Uterus (tissue), 3 donors: ENCODE measurements at regions not wholly inside any gene's neighbourhood (a gene's known extent, or its start where the extent isn't known, plus 50 kb on each side); places are given as distances from the start of the nearest gene placed in this dataset.
A peak's percentile ranks its signal among the peaks of the same experiment; 100 is the strongest.

Experiments used
- DNase-seq, 2 donors: peaks; one replicate each; pipeline ENCODE4 v3.0.0-alpha.2; 2019 to 2020
- H3K27ac ChIP-seq, 2 donors: fragments of 200-600 bp; sonication (generic); 1 replicate in 1 of 2; 2 replicates in 1 of 2; pipeline ENCODE4 v1.5.1; 2016 to 2018
- H3K27me3 ChIP-seq, 2 donors: fragments of 200-600 bp; sonication (generic); one replicate each; pipeline ENCODE4 v1.5.1; 2018 to 2019; ENCODE audit warnings: control low read depth in 1 of 2
- H3K36me3 ChIP-seq, 2 donors: fragments of 200-600 bp; sonication (generic); one replicate each; pipeline ENCODE4 v1.5.1; 2019; ENCODE audit warnings: control low read depth in 1 of 2
- H3K4me1 ChIP-seq, 2 donors: fragments of 200-600 bp; sonication (generic); one replicate each; pipeline ENCODE4 v1.5.1; 2018 to 2019; ENCODE audit warnings: control low read depth in 1 of 2
- H3K4me3 ChIP-seq, 2 donors: fragments of 200-600 bp; sonication (generic); 1 replicate in 1 of 2; 2 replicates in 1 of 2; pipeline ENCODE4 v1.5.1; 2018 to 2019; ENCODE audit warnings: mild to moderate bottlenecking in 1 of 2
- H3K9me3 ChIP-seq, 2 donors: fragments of 200-600 bp; sonication (generic); one replicate each; pipeline ENCODE4 v1.5.1; 2019; ENCODE audit warnings: control low read depth in 1 of 2
- POLR2A ChIP-seq, 2 donors: fragments of 450-650 bp; IDR thresholded peaks; one replicate each; pipeline ENCODE4 v1.6.1; 2016; ENCODE audit warnings: antibody characterized with exemption in 2 of 2, mild to moderate bottlenecking in 1 of 2, moderate library complexity in 1 of 2
- intact Hi-C: fragments of 100-400 bp; cut with DNase I; formaldehyde crosslinking; loops from one replicate; pipeline ENCODE4 v1.15.1; 2023; ENCODE audit warnings: low total_unique reads
- TF ChIP-seq, protein P1 (sequence below), 4 experiments: fragments of 200-600 bp in 2 of 4; fragments of 450-650 bp in 2 of 4; sonication (generic) in 2 of 4; IDR thresholded peaks; one replicate each; pipeline ENCODE4 v1.5.1; 2016 to 2019; ENCODE audit warnings: antibody characterized with exemption in 4 of 4, mild to moderate bottlenecking in 2 of 4, moderate library complexity in 1 of 4
- donor health status: DM: yes; HTN: yes; CAD: no.

DNA sequence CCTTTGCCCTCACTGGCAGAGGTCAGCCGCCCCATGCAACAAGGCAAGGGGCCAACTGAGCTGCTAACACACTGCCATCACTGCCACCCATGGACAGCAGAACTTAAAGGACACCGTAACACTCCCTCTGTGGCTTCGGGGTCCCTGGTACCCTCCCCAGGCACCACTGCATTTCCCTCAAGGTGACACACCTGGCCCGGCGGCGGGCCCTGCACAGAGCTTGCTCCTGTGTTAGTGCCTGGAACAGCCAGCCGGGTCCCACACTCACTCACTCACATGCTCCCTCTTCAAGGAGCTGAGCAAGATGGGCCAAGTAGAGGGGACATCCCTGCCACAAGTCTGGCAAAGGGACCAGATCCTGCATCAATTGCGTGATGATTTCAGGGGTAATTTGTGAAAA is 126.5 kb upstream of the SOX4 start:
- TF ChIP-seq, protein P1, sequence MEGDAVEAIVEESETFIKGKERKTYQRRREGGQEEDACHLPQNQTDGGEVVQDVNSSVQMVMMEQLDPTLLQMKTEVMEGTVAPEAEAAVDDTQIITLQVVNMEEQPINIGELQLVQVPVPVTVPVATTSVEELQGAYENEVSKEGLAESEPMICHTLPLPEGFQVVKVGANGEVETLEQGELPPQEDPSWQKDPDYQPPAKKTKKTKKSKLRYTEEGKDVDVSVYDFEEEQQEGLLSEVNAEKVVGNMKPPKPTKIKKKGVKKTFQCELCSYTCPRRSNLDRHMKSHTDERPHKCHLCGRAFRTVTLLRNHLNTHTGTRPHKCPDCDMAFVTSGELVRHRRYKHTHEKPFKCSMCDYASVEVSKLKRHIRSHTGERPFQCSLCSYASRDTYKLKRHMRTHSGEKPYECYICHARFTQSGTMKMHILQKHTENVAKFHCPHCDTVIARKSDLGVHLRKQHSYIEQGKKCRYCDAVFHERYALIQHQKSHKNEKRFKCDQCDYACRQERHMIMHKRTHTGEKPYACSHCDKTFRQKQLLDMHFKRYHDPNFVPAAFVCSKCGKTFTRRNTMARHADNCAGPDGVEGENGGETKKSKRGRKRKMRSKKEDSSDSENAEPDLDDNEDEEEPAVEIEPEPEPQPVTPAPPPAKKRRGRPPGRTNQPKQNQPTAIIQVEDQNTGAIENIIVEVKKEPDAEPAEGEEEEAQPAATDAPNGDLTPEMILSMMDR (IDR thresholded peaks at IDR 0.05), result no peak
- TF ChIP-seq POLR2A (IDR thresholded peaks at IDR 0.05), result no peak
- Histone ChIP-seq H3K27ac (no peak overlapping the region), H3K9me3 (no peaks in the 10 kb centered on the region), H3K27me3 (no peaks in the 10 kb centered on the region), H3K36me3 (no peaks in the 10 kb centered on the region), H3K4me3 (no peak overlapping the region), H3K4me1 (no peaks in the 10 kb centered on the region)
- intact Hi-C loops, result no loop called here
- no peak for DNase-seq

DNA sequence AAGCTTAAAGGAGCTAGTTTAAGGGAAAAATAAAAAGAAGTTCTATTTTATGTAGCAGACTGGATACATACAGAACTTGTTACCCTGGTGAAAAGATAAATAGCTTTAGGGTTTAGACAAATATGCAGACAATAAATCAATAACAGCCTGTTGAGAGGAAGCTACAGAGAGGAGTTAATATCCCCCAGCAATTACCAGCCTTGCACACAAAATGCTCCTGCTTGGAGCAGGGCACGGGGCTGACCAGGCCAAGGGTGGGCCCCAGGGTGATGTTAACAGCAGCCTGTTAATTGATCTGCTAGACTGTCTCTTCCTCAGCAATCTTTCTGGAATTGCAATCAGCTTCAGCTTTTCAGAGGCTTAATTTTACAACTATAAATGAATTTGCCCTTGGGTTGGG is 125.1 kb upstream of the SOX4 start:
- Histone ChIP-seq H3K4me3 (no peak overlapping the region), H3K36me3 (no peaks in the 10 kb centered on the region), H3K9me3 (no peaks in the 10 kb centered on the region), H3K4me1 (no peaks in the 10 kb centered on the region), H3K27ac (no peak overlapping the region), H3K27me3 (no peaks in the 10 kb centered on the region)
- no peak for TF ChIP-seq POLR2A (IDR thresholded peaks at IDR 0.05)
- TF ChIP-seq, protein P1 (IDR thresholded peaks at IDR 0.05), result no peak
- no peak for DNase-seq
- intact Hi-C loops, result no loop called here

DNA sequence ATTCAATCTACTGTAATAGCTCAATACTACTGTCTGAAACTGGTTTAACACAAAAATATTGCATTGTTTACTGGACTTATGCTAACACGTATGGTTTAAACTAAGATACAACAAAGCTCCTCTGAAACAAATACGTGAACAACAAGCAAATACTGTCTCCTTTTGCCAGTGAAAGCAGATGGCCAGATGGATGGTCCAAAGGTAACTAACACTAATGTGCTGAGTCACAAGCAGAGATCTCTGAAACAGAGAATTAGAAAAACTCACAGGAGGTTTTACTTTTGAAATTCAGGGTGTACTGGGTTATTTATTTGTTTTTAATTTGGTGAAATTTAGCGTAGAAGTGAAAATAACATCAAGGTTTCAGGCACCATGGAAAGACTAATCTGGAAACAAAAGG is 124.3 kb upstream of the SOX4 start:
- H3K4me1 ChIP-seq, result no peaks in the 10 kb centered on the region
- H3K9me3 ChIP-seq, result no peaks in the 10 kb centered on the region
- H3K36me3 ChIP-seq, result no peaks in the 10 kb centered on the region
- no peak overlapping the region for H3K27ac ChIP-seq
- no peak overlapping the region for H3K4me3 ChIP-seq
- intact Hi-C loops, result no loop called here
- DNase-seq, result no peak
- TF ChIP-seq, protein P1 (IDR thresholded peaks at IDR 0.05), result no peak
- TF ChIP-seq POLR2A (IDR thresholded peaks at IDR 0.05), result no peak
- H3K27me3 ChIP-seq, result no peaks in the 10 kb centered on the region

DNA sequence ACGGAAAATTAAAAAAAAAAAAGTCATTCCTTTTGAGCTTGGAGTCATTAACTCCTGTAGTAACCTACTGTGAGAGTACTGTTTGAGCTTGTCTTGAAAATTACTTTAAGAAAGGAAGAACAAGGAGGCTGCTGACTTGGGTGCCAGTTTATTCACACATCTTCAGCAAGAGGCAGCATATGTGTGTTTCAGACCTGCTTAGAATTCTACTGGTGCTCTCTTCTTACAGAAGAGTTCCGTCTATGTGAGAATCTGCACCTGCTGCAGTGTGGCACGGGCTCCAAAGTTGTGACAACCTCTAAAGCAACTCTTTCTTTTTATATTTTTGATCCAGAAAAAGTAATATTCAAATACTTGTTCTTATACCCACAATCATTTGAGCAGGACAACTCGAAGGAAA is 117.4 kb upstream of the SOX4 start:
- Histone ChIP-seq H3K36me3 (no peaks in the 10 kb centered on the region), H3K27me3 (no peaks in the 10 kb centered on the region), H3K4me1 (no peaks in the 10 kb centered on the region), H3K4me3 (no peak overlapping the region), H3K9me3 (no peaks in the 10 kb centered on the region), H3K27ac (no peak overlapping the region)
- intact Hi-C loops, result no loop called here
- DNase-seq, result no peak
- TF ChIP-seq POLR2A (IDR thresholded peaks at IDR 0.05), result no peak
- TF ChIP-seq, protein P1 (IDR thresholded peaks at IDR 0.05), result no peak

DNA sequence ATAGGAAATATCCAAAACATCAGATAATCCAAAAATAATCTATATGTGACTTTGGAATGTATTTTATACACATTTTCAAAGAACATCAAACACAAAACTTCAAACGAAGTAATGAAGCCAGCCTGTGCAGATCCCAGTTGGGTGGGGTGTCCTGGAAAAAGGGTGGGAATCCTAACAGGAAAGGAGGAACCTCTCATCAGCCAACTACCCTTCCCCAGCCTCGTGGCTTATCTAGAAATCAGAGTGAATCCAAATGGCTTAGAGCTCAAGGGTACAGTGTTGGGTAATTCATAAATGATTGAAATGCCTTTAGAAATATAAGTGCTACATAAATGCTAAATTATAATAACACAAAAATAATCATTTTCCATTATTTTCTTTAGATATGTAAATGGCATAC is 115.1 kb upstream of the SOX4 start:
- Histone ChIP-seq H3K27ac (peak overlapping the region; percentile 62 to 72), H3K9me3 (no peaks in the 10 kb centered on the region), H3K4me3 (no peak overlapping the region), H3K4me1 (no peaks in the 10 kb centered on the region), H3K27me3 (no peaks in the 10 kb centered on the region), H3K36me3 (no peaks in the 10 kb centered on the region)
- intact Hi-C loops, result no loop called here
- DNase-seq, result no peak
- TF ChIP-seq POLR2A (IDR thresholded peaks at IDR 0.05), result no peak
- TF ChIP-seq, protein P1 (IDR thresholded peaks at IDR 0.05), result no peak
